HG02938 (cell line): ENCODE measurements at regions not wholly inside any gene's neighbourhood (a gene's known extent, or its start where the extent isn't known, plus 50 kb on each side); places are given as distances from the start of the nearest gene placed in this dataset.

Experiments
- ATAC-seq: cut with Tn5 transposase; IDR thresholded peaks from one replicate; pipeline ENCODE4 v1.9.1; 2021; ENCODE audit warnings: mild to moderate bottlenecking, moderate library complexity; ENCODE audit not compliant: unreplicated experiment

DNA sequence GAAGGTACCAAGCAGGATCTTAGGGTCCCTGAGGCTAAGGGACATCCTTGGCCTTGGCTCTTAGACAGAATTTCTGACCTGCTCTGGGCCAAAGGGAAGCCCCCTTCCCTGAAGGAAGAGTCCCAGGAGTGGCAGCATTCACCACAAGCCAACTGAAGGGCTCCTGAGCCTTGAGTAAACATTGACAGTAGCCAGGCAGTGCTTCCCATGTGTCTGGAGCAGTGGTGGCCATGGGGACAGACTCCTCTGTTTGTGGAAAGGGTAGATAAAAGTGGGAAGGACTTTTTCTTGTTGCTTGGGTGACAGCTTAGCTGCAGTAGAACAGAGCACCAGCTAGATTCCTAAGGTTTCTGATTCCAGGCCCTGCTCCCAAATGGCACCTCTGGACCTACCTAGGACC, 61.4 kb upstream of the VLDLR start:
- no peak for ATAC-seq

GRCh38 chr9:2565676-2566340, 55.8 kb upstream of the VLDLR start:
- ATAC-seq: no peak

DNA sequence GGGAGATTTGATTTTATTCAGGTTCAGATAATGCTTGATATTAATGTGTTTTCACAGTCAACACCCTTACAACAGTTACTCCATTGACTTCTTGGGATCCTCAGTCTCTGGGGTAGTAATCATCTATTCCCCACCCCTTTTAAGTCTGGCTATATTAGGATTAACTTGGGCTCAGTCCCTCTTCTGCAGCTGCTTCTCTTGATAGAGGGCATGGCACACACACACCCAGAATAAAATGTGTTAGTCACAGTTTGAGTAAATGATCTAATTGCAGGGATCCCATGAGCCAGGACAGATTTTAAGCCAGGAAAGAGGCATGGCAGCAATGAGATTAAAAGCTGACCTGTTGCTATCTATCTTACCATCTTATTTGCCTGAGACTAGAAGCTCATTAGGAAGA, 53.7 kb upstream of the VLDLR start:
- ATAC-seq: no peak

DNA sequence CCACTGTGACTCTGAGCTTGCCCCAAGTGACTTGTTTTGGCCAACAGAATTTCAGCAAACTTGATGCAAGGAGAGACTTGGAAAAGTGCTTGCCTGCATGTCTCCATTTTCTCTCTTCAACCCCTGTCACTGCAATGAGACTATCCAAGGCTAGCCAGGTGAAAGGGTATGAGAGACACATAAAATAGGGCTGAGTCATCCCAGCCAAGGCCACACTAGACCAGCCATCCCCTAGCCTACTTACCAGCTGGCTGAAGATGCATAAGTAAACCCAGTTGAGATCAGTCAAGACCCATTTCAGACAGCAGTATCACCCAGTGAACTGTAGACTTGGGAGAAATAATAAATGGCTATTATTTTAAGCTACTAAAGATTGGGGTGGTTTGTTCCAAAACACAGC, 52.9 kb upstream of the VLDLR start:
- ATAC-seq: no peak

- ATAC-seq: peak; percentile 79
These were observed 50.7 kb upstream of the VLDLR start for GRCh38 chr9:2570615-2571479.
